ENCODE measurements at regions not wholly inside any gene's neighbourhood (a gene's known extent, or its start where the extent isn't known, plus 50 kb on each side); places are given as distances from the start of the nearest gene placed in this dataset.

DNA sequence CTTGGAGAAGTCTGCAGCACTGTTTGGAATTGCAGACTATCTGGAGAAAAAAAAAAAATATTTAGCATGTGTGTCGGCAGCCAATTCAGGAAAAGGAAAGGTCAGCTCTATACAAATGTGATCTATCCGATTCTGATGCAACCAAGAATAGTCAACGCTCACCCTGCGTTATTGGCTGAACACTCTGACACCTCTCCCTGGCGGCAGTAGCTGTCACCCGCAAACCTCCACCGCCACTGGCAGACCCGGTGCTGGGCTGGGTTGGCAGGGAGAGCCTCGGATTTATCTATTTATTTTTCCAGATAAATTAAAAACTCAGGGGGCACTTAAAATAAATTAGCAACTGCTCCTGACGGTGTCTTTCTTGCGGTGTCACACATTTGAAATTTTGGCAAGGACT, 409.7 kb downstream of the VRK1 start:
- DNase-seq (ENCODE audit: low spot score), result no peak

DNA sequence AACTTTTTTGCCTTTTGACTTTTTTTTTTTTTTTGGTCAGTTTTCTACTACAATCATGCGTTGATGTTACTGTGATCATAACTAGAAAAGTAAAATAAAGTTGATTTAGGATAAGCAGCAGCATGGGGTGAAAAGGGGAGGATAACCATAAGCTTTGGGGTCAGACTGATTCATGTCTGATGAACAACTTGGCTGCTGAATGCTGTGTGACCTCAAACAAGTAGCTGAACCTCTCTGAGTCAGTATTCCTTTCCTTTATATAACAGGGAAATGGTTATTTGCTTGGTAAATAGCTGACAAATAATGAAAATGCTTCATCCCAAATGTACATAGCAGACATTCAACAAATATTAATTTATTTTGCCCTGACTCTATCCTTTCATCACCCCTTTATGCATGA, 413.0 kb downstream of the VRK1 start:
- no peak for DNase-seq (ENCODE audit: low spot score)

DNA sequence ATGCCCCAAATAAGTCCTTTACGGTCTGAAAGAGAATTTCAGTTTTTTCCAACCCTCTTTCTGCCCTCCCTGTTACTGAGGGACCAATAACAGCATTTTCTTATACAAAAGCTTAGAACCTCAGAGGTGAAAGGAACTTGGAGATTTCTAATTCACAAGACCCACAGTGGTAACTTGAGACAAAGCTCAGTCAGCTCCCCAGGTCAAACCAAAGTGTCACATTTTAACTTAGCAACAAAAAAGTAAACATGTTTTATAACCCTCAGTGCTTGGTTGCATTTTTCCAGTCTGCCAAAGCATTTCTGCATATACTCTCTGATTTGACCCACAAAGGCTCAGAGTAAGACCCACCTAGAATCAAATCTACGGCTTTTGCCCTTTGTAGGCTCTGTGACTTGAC, 415.2 kb downstream of the VRK1 start:
- no peak for DNase-seq (ENCODE audit: low spot score)

DNA sequence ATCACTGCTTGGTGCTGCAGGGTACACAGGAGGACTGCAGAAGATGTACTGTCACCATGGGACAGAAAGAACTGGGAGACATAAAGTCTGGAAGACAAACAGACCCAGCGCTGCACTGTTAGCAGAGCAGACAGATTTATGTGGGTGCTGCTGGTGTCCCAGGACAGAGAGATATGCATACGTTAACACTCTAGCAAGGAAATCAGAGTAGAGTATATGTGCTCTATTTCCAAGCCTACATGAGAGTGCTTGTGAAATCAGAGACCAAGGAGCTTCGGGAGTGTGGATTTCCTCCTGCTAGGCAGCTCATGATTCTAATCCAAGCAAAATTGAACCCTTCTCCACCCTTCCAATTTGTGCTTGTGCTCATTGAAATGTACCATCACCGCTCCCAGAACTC, 416.5 kb downstream of the VRK1 start:
- DNase-seq (ENCODE audit: low spot score), result no peak

DNA sequence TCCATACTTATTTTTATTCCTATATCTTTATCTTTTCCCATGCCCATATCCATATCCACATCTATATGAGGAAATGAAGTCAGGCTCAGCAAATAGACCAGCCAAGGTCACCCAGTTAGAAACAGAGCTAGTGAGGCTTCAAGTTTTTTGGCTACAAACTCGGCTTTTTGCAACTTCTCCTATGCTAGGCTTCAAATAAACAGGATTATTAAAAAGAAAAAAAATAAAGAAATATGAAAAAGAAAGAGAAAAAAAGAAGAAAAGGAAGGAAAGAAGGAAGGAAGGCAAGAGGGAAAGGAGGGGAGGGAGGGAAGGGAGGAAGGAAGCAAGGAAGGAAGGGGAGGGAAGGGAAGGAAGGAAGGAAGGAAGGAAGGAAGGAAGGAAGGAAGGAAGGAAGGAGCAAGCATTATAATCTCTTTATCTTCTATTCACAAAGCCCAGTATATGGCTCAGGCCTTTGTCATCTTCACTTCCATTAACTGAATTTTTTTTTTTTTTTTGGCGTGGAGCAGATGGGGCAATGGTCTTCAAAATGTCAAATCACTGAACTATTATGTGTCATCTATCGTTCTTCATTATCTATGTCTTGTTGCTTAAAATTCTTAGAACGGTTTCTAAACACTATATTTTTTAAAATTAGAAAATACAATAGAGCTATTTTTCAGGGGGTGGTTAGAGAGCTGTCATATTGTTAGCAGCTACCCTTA, 418.2 kb downstream of the VRK1 start:
- no peak for DNase-seq (ENCODE audit: low spot score)

DNA sequence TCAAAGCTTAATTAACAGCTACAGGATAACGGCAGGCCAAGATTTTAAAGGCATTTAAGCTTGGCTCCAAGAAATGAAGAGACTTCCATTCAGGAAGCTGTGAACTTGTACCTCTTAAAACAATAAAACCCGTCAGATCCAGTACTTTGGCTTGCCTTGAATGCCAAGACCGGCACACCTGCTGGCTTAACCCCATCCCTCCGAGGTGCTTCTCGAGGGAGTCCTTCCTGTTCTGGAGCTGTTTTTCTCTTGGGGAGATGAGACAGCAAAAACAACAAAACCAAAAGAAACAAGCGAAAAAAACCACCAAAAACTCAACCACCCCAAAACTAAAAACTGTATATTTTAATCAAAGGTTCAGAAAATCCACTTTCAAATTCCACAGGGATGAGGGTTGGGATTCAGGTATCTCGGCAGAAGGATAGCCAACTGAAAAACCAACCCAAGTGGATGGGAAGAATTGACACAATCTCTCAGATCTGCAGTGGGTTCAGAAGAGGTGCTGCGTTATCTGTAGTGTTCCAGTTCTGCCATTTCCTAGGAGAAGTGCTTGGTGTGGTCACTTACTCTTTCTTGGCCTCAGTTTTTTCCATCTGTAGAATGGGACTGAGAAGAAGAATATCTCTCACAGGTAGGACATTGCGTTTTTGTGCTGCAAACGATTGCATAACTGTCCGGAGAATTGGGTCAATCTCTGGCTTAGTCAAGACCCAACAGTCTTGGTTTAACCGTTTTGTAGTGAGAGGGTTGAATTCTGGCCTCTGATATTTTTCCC, 420.1 kb downstream of the VRK1 start:
- DNase-seq (ENCODE audit: low spot score), result no peak

DNA sequence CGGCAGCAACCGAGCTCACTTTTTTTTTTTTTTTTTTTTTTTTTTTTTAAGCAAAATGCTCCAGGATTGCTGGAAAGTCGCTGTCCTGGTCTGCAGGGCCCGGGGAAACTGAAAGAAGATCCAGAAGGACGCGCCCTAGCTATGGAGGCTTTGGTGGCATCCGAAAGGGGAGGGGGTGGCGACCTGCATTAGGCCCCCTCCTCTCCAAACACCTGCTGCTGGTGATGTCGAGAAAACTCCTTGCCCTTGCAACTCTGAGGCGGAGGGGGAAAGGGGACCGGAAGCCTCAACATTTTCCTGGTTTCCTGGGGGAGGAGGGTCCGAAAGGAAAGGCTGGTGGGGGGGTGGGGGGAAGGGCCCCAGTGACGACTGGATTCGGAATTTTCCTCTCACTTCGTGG, 421.1 kb downstream of the VRK1 start:
- no peak for DNase-seq (ENCODE audit: low spot score)

DNA sequence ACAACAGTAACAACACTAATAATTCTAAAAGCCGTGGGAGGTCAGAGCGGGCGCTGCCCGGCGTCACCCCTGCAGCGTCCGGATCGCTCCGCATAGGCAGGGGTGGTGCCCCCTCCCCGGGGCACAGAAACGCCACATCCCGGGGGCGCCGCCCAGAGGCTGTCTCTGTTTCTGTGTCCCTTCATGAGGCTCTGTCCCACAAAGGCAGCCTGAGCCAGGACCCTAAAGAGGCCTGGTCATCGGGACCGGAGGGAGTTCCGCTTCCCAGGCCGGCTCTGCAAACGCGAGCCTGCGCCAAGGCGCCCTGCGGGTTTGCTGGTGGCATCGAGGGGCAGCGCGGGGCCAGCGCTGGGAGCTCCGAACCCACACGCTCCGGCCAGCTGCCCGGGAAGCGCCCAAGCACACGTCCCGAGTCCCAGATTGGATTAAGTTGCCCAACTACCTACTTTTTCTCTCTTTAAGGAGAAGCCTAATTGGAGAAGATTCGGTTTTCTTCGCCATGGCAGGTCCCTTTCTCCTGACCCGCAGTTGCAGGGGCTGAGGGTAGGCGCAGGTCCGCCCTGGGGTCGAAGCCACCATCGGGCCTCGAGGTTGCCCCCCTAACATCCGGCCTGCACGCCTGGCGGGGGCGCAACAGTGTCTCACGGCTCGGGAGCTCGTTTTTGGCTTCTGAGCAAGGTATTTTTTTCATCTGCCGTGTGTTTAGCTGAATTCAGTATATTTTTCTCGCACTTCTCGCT, 421.7 kb downstream of the VRK1 start:
- DNase-seq (ENCODE audit: low spot score), result no peak

DNA sequence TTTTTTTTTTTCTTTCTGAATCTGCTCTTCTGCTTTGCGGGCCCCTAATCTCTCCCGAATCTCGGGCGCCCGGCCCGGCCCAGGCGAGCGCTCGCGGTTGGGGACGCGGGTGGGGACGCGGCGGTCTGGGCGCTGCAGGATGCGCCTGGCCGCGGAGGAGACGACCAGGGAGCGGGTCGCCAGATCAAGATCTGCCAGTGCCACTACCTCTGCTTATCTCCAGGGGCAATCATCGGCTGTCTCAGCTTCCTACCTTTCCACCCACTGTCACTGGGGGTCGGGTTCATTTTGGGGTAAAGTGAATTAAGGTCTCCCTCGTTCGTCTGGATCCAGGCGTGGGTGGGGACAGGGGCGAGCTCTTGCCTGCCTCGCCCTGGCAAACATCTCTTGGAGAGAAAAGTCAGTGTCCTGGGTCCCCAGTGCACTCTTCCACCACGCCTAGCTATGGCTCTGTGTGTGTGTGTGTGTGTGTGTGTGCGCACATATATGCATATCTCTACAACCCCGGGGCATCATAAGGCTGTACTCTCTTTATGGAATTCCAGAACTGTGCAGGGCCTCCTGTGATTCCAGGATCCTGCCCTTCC, 422.3 kb downstream of the VRK1 start:
- no peak for DNase-seq (ENCODE audit: low spot score)

DNA sequence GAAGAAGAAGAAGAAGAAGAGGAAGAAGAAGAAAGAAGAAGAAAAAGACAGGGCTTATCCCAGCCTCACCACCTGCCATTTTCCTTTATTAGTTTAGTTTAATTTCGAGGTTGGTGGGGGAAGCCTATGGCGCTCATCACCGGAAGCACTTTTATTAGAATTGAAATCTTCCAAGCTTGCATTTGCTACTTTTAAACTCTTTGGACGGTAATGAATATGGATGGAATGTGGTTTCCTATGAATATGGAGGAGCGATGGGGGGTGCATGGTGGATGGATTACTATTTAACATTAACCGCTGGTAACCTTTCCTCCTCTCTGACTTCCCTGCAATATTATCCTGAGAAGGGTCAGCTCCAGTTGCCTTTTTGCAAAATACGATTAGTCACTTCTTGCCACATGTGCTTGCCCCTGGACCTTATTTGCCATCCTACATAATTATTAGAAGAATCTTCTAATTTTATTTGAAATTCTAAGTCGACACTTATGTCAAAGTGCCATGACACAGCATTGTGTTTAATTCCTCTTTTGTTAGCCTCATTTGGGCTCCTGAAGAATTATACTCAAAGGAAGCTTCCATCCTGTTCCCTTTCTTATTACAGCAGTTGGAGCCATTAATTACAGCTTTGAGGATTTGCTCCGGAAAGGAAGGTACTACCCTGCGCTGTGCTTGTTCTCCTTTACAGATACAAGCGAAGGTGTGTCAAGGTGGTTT, 424.5 kb downstream of the VRK1 start:
- DNase-seq (ENCODE audit: low spot score), result no peak

DNA sequence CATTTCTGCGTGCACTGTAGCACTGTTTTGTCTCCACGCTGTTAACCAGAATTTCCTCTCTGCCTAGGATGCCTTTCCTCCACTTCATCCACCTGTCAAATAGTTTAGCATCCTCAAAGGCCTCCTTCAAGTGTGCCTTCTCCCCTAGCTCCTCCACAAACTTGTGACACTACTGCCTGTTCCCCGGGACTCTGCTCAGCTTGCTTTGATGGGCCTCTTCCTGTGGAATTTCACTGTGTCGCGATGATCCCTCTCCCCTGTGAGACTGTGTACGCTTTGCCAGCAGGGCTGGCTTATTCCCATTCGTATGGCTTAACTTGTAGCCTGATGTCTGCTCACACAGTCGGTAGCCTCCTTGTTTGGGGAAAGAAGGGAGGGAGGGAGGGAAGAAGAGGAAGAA, 426.8 kb downstream of the VRK1 start:
- no peak for DNase-seq (ENCODE audit: low spot score)

DNA sequence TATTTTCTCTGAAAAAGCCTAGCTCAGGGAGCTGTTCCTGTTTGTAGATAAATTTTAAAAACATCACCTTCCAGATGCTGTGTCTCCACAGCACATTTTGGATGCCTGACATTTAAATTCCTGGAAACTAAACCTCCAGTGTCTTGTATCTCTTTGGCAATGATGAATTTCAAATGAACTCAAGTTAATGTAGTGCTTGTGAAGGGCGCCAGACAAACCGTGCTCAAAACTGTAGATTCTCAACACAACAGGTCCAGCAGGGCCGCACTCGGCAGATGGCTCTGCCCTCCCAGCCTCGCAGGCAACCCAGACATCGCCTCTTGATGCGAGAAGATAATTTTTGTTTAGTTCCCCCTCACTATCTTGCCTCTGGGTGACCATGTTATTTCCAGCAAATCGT, 432.9 kb downstream of the VRK1 start:
- DNase-seq (ENCODE audit: low spot score), result no peak

DNA sequence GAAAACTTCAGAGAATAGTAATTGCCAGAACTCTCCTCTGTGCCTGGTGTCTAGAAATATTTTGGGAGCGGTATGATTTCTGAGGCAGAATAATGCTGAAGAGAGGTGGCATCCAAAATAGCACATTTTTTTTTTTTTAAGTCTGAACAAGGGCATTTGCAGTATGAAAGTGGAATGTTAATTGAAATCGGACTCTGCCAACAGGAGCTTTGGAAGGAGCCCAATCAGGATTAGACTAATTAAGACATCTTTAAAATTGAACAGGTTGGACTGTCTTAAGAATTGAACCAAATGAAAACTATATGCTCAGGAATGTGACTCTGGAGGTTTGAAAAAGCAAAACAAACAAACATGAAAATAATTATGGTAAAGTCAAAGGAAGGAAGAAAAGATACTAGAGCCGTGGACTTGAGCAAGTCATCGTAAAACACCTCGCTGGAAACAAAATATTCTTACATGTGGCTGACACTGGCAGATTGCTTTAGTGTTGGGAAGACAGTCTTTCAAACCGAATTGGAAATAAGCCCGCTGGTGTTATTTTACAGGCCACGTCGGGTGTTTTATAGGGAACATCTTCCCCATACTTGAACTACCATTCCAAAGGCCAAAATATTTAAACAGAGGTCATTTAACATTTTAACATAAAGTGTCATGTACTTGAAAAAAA, 436.3 kb downstream of the VRK1 start:
- no peak for DNase-seq (ENCODE audit: low spot score)

DNA sequence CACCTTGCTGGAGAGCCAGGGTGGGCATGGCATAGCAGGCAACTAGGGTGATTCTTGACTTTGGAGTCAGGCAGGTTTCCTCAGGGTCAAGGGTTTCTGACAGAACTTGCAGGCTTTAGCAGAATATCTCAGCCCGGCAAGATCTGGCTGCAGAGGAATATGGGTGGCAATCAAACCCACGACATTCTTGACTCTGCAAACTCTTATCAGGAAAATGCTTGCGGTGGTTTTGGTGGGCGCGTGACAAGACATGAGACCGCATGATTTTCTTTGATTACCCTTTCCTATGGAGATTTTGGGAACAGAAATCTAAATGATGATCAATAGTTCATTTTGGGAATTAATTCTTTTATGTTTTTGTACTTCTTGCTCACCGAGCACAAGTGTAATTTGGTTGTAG, 449.5 kb downstream of the VRK1 start:
- DNase-seq (ENCODE audit: low spot score), result no peak

DNA sequence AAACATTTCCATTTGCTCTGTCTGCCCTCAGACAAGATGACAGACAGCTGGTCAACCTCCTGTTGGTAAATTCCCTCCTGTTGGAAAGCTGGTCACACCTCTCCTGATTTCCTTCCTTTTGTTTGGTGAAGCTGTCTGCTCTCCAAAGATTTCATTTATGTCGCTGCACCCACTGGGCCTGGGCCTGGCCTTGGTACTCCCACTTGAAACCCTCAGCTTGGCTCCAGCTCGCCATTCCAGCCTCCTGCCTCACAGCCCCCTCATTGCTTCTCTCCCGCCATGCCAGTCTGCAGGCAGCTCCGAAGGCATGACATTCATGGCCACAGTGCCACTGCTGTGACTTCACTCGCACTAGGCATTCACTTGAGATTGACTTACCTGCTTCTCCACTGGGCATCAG, 451.8 kb downstream of the VRK1 start:
- DNase-seq (ENCODE audit: low spot score), result no peak

DNA sequence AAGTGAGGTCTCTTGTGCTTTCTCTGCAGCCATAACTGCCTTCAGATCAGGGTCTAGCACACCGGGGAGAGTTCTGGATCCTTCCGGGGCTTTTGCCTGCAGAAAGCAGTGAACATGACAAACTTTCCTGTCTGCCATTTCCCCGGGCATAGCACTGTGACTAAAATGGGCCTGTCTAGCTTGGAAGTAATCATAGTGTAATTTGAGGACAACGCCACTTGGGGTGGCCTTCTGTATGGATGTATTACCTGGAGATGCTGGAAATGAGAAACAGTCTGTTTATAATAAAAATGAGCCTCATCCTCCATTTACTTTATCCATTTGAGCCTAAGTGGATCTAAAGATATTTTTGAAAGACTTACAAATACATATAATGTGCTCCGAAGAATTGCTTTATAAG, 453.7 kb downstream of the VRK1 start:
- no peak for DNase-seq (ENCODE audit: low spot score)

DNA sequence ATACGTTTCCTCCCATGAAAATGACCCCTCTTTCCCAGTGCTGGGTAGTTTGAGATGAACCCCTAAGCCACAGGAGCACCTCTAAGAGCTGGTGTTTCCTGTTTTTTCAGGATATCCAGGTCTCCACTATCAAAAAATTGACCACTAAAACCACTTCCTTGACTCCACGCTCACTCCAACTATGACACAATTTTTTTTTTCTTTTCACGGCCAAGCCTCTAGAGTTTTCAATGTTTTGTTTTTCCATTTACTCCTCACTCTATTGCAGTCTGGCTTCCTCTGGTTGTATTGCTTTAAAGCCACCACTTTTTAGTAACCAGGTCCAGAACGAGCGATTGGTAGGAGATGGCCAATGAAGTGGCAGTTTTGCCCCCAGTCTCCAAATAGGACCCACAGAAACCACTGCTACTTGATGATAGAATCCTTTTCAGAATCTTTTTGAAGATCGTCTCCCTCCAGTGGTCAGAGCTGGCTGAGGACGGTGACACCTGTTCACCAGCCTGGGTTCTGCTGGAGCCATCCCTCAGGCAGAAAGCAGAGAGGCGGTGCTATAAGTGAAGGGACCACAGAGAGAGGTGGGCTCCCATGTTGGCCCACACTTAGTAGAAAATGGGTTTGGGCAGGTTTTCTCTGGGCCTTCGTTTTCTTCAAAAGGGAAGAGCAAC, 454.4 kb downstream of the VRK1 start:
- no peak for DNase-seq (ENCODE audit: low spot score)

DNA sequence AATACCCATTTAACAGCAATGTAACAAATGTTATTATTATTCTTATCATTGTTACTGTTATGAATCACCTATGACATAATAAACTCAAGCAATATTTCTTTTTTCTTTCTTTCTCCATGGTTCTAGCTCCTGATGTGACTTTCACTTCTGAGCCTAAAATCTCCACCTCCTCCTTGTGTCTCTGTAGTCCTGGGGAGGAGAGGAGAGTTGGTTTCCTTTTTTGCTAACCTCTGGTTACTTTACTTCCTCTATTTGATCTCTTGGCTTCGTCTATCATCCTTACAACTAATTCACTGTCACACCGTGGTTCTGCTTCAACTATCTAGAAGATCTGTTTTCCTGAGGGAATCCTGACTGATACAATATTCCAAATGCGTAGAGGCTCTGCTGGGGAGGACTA, 456.6 kb downstream of the VRK1 start:
- DNase-seq (ENCODE audit: low spot score), result no peak

DNA sequence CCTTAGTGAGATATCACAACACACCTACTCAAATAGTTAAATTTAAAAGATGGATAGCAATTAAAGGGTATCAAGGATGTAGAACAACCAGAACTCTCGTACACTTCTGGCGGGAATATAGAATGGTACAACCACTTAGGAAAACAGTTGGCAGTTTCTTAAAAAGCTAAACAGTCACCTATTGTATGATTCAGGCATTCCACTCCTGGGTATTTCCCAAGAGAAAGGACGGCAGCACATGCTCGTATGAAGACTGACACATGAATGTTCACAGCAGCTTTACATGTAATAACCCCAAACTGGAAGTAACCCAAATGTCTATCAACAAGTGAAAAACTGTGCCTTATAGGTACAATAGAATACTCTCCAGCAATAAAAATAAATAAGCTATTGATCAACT, 465.2 kb downstream of the VRK1 start:
- no peak for DNase-seq (ENCODE audit: low spot score)

DNA sequence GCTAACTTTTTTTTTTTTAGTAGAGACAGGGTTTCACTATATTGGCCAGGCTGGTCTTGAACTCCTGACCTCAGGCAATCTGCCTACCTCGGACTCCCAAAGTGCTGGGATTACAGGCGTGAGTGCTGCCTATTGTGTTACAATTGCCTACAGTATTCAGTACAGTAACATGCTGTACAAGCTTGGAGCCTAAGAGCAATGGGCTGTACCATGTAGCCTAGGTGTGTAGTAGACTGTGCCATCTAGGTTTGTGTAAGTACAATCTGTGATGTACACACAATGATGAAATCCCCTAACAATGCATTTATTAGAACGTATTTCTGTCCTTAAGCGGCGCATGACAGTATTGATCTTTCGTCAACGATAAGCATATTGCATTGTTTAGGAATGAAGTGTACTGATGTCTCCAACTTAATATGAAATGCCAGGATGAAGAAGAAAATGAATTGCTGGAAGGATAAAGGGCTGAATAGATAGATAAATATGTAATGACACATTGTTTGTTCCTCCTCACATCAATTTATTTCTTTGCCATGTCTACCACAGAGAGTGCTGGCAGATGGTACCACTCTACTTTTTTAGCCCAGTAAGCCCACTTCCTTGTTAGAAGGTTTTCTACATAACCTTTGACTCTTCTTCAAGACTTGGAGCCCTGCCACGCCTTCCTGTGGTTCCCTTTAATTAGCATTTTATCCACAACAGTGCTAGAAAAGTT, 467.5 kb downstream of the VRK1 start:
- DNase-seq (ENCODE audit: low spot score), result no peak
